Osteocyte (in vitro differentiated cells): ENCODE measurements at regions not wholly inside any gene's neighbourhood (a gene's known extent, or its start where the extent isn't known, plus 50 kb on each side); places are given as distances from the start of the nearest gene placed in this dataset.

ENCODE experiments used
- DNase-seq: peaks from one replicate; pipeline ENCODE4 v3.0.0; 2021; ENCODE audit warnings: mixed read lengths; ENCODE audit not compliant: unreplicated experiment; ENCODE audit errors: extremely low spot score
- H3K27ac Mint-ChIP-seq: one replicate; pipeline ENCODE4 v1.8.0; 2021; ENCODE audit warnings: mild to moderate bottlenecking, mixed read lengths; ENCODE audit not compliant: unreplicated experiment
- H3K27me3 Mint-ChIP-seq: one replicate; pipeline ENCODE4 v1.8.0; 2021; ENCODE audit warnings: mixed read lengths; ENCODE audit not compliant: unreplicated experiment
- H3K36me3 Mint-ChIP-seq: one replicate; pipeline ENCODE4 v1.8.0; 2021; ENCODE audit warnings: mixed read lengths; ENCODE audit not compliant: unreplicated experiment
- H3K4me1 Mint-ChIP-seq: one replicate; pipeline ENCODE4 v1.8.0; 2021; ENCODE audit warnings: mixed read lengths; ENCODE audit not compliant: unreplicated experiment
- H3K4me3 Mint-ChIP-seq: one replicate; pipeline ENCODE4 v1.8.0; 2021; ENCODE audit warnings: mild to moderate bottlenecking, moderate library complexity, mixed read lengths; ENCODE audit not compliant: unreplicated experiment
- H3K9me3 Mint-ChIP-seq: one replicate; pipeline ENCODE4 v1.8.0; 2021; ENCODE audit warnings: mixed read lengths; ENCODE audit not compliant: unreplicated experiment
- CTCF ChIP-seq: fragments of 200-600 bp; sonication (generic); IDR thresholded peaks from 2 replicates; pipeline ENCODE4 v1.5.0; 2021; ENCODE audit warnings: antibody characterized with exemption, mild to moderate bottlenecking, moderate library complexity

GRCh38 chr14:65961004-65961403 lies 525.2 kb upstream of the CCDC196 start:
- no peaks in the 10 kb centered on the region for H3K27me3 Mint-ChIP-seq
- no peaks in the 10 kb centered on the region for H3K36me3 Mint-ChIP-seq
- H3K4me3 Mint-ChIP-seq = no peak overlapping the region
- no peak overlapping the region for H3K27ac Mint-ChIP-seq
- DNase-seq = no peak
- H3K4me1 Mint-ChIP-seq = no peaks in the 10 kb centered on the region
- TF ChIP-seq CTCF = peak; percentile 31
- H3K9me3 Mint-ChIP-seq = no peaks in the 10 kb centered on the region

GRCh38 chr14:65962952-65963351 lies 523.2 kb upstream of the CCDC196 start:
- no peak for TF ChIP-seq CTCF
- no peaks in the 10 kb centered on the region for H3K4me1 Mint-ChIP-seq
- DNase-seq = no peak
- H3K4me3 Mint-ChIP-seq = no peak overlapping the region
- no peaks in the 10 kb centered on the region for H3K27me3 Mint-ChIP-seq
- H3K27ac Mint-ChIP-seq = no peak overlapping the region
- no peaks in the 10 kb centered on the region for H3K36me3 Mint-ChIP-seq
- H3K9me3 Mint-ChIP-seq = no peaks in the 10 kb centered on the region

GRCh38 chr14:65964366-65964765 lies 521.8 kb upstream of the CCDC196 start:
- no peaks in the 10 kb centered on the region for H3K9me3 Mint-ChIP-seq
- H3K27ac Mint-ChIP-seq = no peak overlapping the region
- H3K4me1 Mint-ChIP-seq = no peaks in the 10 kb centered on the region
- H3K36me3 Mint-ChIP-seq = no peaks in the 10 kb centered on the region
- H3K27me3 Mint-ChIP-seq = no peaks in the 10 kb centered on the region
- no peak overlapping the region for H3K4me3 Mint-ChIP-seq
- TF ChIP-seq CTCF = no peak
- no peak for DNase-seq

GRCh38 chr14:65966188-65966587 lies 520.0 kb upstream of the CCDC196 start:
- no peak overlapping the region for H3K4me3 Mint-ChIP-seq
- no peak overlapping the region for H3K27ac Mint-ChIP-seq
- DNase-seq = no peak
- H3K4me1 Mint-ChIP-seq = no peaks in the 10 kb centered on the region
- no peaks in the 10 kb centered on the region for H3K9me3 Mint-ChIP-seq
- H3K27me3 Mint-ChIP-seq = no peaks in the 10 kb centered on the region
- no peak for TF ChIP-seq CTCF
- H3K36me3 Mint-ChIP-seq = no peaks in the 10 kb centered on the region

- DNase-seq = no peak
- Mint-ChIP-seq H3K27me3 (no peaks in the 10 kb centered on the region), H3K36me3 (no peaks in the 10 kb centered on the region), H3K4me3 (no peak overlapping the region), H3K9me3 (no peaks in the 10 kb centered on the region), H3K4me1 (no peaks in the 10 kb centered on the region), H3K27ac (no peak overlapping the region)
- TF ChIP-seq CTCF = no peak
Observed at GRCh38 chr14:65972346-65972870, 513.8 kb upstream of the CCDC196 start.
